HG03469 (cell line): ENCODE measurements at regions not wholly inside any gene's neighbourhood (a gene's known extent, or its start where the extent isn't known, plus 50 kb on each side); places are given as distances from the start of the nearest gene placed in this dataset.

Experiments used
- ATAC-seq: cut with Tn5 transposase; IDR thresholded peaks from one replicate; pipeline ENCODE4 v1.9.1; 2021; ENCODE audit warnings: mild to moderate bottlenecking, moderate library complexity, moderate number of reproducible peaks; ENCODE audit not compliant: unreplicated experiment

- ATAC-seq: no peak
Observed at GRCh38 chr10:16341637-16342036, 95.2 kb upstream of the PTER start.

- no peak for ATAC-seq
Observed at GRCh38 chr10:16348891-16349290, 87.9 kb upstream of the PTER start.

GRCh38 chr10:16352146-16352545 lies 84.7 kb upstream of the PTER start:
- ATAC-seq: no peak

- no peak for ATAC-seq
Observed at GRCh38 chr10:16360001-16360400, 76.8 kb upstream of the PTER start.

GRCh38 chr10:16360425-16360824 lies 76.4 kb upstream of the PTER start:
- ATAC-seq: no peak

- no peak for ATAC-seq
Observed at GRCh38 chr10:16361086-16361485, 75.7 kb upstream of the PTER start.

- no peak for ATAC-seq
Observed at GRCh38 chr10:16363741-16364140, 73.1 kb upstream of the PTER start.

- no peak for ATAC-seq
Observed at GRCh38 chr10:16367621-16368292, 69.1 kb upstream of the PTER start.

GRCh38 chr10:16381083-16381482 lies 55.7 kb upstream of the PTER start:
- ATAC-seq: peak; percentile 83

GRCh38 chr10:16384021-16384420 lies 52.8 kb upstream of the PTER start:
- no peak for ATAC-seq

- ATAC-seq: no peak
Observed at GRCh38 chr10:16386855-16387254, 50.0 kb upstream of the PTER start.
